GM12878 (cell line): ENCODE measurements at regions not wholly inside any gene's neighbourhood (a gene's known extent, or its start where the extent isn't known, plus 50 kb on each side); places are given as distances from the start of the nearest gene placed in this dataset.

ENCODE experiments used
- ATAC-seq: fragments of 200-7000 bp; cut with Tn5 transposase; 3 replicates; pipeline ENCODE4 v1.9.1; 2020; ENCODE audit warnings: mild to moderate bottlenecking, moderate library complexity
- BruUV-seq: library from RNA; stranded (reverse); fragments of 400-500 nt; replicated peaks from 2 replicates; lab custom pipeline; 2021; lab: Mats Ljungman, UMichigan
- CTCF ChIA-PET: fragments of 300-600 bp; sonication (Branson Sonifier 250); formaldehyde crosslinking; extraction: SDS; loops from one replicate; lab custom pipeline; 2021; ENCODE audit warnings: inconsistent platforms; lab: Yijun Ruan, JAX
- POLR2A ChIA-PET: fragments of 350-600 bp; formaldehyde crosslinking; extraction: SDS; loops from one replicate; lab custom pipeline; 2021; ENCODE audit warnings: inconsistent platforms; lab: Charles Lee
- RAD21 ChIA-PET: fragments of 300-600 bp; sonication (Branson Sonifier 250); formaldehyde crosslinking; loops from one replicate; lab custom pipeline; 2023; ENCODE audit warnings: antibody characterized with exemption; ENCODE audit not compliant: unreplicated experiment; lab: Charles Lee
- SMC1A ChIA-PET: fragments of 300-600 bp; sonication (Branson Sonifier 250); formaldehyde crosslinking; loops from one replicate; lab custom pipeline; 2023; ENCODE audit not compliant: unreplicated experiment, uncharacterized antibody; lab: Charles Lee
- DNase-seq: peaks from one replicate; pipeline ENCODE4 v3.0.0-alpha.2; 2011; ENCODE audit warnings: low read depth, low spot score
- FAIRE-seq: peaks from 3 replicates; lab custom pipeline; 2011; peaks lifted over from hg19 to GRCh38; lab: Jason Lieb, UNC
- H2AFZ ChIP-seq: 2 replicates; pipeline ENCODE4 v1.6.0; 2011; ENCODE audit warnings: low read depth, low read length, control low read depth; ENCODE audit not compliant: control insufficient read depth
- H3K27ac ChIP-seq: 2 replicates; pipeline ENCODE4 v1.5.1; 2011; ENCODE audit warnings: control low read depth; ENCODE audit not compliant: control insufficient read depth, insufficient read depth
- H3K27me3 ChIP-seq, 2 experiments: replicated peaks in 1 of 2; 2 replicates each; pipeline versions ENCODE4 v1.6.0 to v1.6.1; 2011; ENCODE audit warnings: low read length in 1 of 2; ENCODE audit not compliant: control insufficient read depth in 2 of 2, insufficient read depth in 2 of 2
- H3K36me3 ChIP-seq, 2 experiments: 2 replicates each; pipeline ENCODE4 v1.5.1; 2011; ENCODE audit warnings: low read length in 1 of 2; ENCODE audit not compliant: control insufficient read depth in 2 of 2, insufficient read depth in 2 of 2
- H3K4me1 ChIP-seq: 2 replicates; pipeline ENCODE4 v1.6.1; 2011; ENCODE audit warnings: mild to moderate bottlenecking, low read length, moderate library complexity, mixed read lengths; ENCODE audit not compliant: control insufficient read depth, insufficient read depth
- H3K4me2 ChIP-seq: 2 replicates; pipeline ENCODE4 v1.6.0; 2011; ENCODE audit warnings: control low read depth; ENCODE audit not compliant: control insufficient read depth, insufficient read depth
- H3K4me3 ChIP-seq: fragments of 200-600 bp; sonication (generic); 2 replicates; pipeline ENCODE4 v1.5.1; 2016
- H3K79me2 ChIP-seq: 2 replicates; pipeline ENCODE4 v1.6.0; 2011; ENCODE audit warnings: low read length; ENCODE audit not compliant: control insufficient read depth, insufficient read depth
- H3K9ac ChIP-seq: 2 replicates; pipeline ENCODE4 v1.8.0; 2011; ENCODE audit warnings: low read length, control low read depth, mixed read lengths; ENCODE audit not compliant: control insufficient read depth, insufficient read depth
- H3K9me3 ChIP-seq: replicated peaks from 3 replicates; pipeline ENCODE4 v1.5.1; 2011; ENCODE audit warnings: mild to moderate bottlenecking, low read length; ENCODE audit not compliant: control insufficient read depth, insufficient read depth
- H4K20me1 ChIP-seq: 2 replicates; pipeline ENCODE4 v1.6.0; 2011; ENCODE audit not compliant: control insufficient read depth, insufficient read depth
- BMI1 ChIP-seq: fragments of 450-650 bp; IDR thresholded peaks from 2 replicates; pipeline ENCODE4 v1.6.1; 2016; ENCODE audit warnings: mild to moderate bottlenecking, moderate library complexity, borderline replicate concordance
- CBX3 ChIP-seq: fragments of 200-600 bp; sonication (generic); IDR thresholded peaks from 2 replicates; pipeline ENCODE4 v1.6.1; 2016; ENCODE audit warnings: low read depth, borderline replicate concordance
- CHD4 ChIP-seq: fragments of 200-600 bp; sonication (generic); IDR thresholded peaks from 2 replicates; pipeline ENCODE4 v1.6.1; 2016; ENCODE audit warnings: mild to moderate bottlenecking
- HDAC6 ChIP-seq: fragments of 200-600 bp; sonication (generic); IDR thresholded peaks from one replicate; pipeline ENCODE4 v1.8.0; 2017; ENCODE audit warnings: antibody characterized with exemption; ENCODE audit not compliant: unreplicated experiment
- NR2F1 ChIP-seq: fragments of 450-650 bp; conservative IDR thresholded peaks from 2 replicates; pipeline ENCODE4 v1.6.1; 2017; ENCODE audit warnings: mild to moderate bottlenecking
- STAT3 ChIP-seq: IDR thresholded peaks from 2 replicates; pipeline ENCODE4 v1.6.1; 2011; ENCODE audit warnings: low read depth, low read length, improper control_type of control experiment
- TCF12 ChIP-seq: IDR thresholded peaks from 2 replicates; pipeline ENCODE4 v1.6.1; 2011; ENCODE audit warnings: low read depth, mild to moderate bottlenecking, low read length
- ZBED1 ChIP-seq: IDR thresholded peaks from 2 replicates; pipeline ENCODE4 v1.6.1; 2016; ENCODE audit warnings: borderline replicate concordance
- ZNF274 ChIP-seq: IDR thresholded peaks from one replicate; pipeline ENCODE4 v1.8.0; 2011; ENCODE audit not compliant: insufficient read length, insufficient read depth
- WGBS: methylation state at CpG from one replicate; pipeline ENCODE4 v1.1.6; 2016; ENCODE audit warnings: low lambda C conversion rate; ENCODE audit not compliant: insufficient replicate concordance, insufficient coverage; ENCODE audit errors: missing lambda C conversion rate; 5-methylcytosine and 5-hydroxymethylcytosine counted together
- in situ Hi-C: fragments of 300-500 bp; cut with MboI; formaldehyde crosslinking; loops from 9 replicates; pipeline ENCODE4 v1.14.3; 2018; ENCODE audit warnings: mixed read lengths
- intact Hi-C: fragments of 100-400 bp; cut with micrococcal nuclease; formaldehyde crosslinking; loops from one replicate; pipeline ENCODE4 v1.14.2; 2022; ENCODE audit not compliant: unreplicated experiment
- TF ChIP-seq, protein P1 (sequence below): IDR thresholded peaks from 2 replicates; pipeline ENCODE4 v1.6.1; 2012; ENCODE audit warnings: low read depth, low read length, improper control_type of control experiment
- TF ChIP-seq, protein P2 (sequence below): IDR thresholded peaks from 2 replicates; pipeline ENCODE4 v1.6.1; 2011; ENCODE audit warnings: mild to moderate bottlenecking, low read depth, low read length, moderate library complexity; ENCODE audit not compliant: insufficient replicate concordance
- TF ChIP-seq, protein P3 (sequence below): fragments of 450-650 bp; IDR thresholded peaks from 2 replicates; pipeline ENCODE4 v1.6.1; 2016; ENCODE audit warnings: mild to moderate bottlenecking, moderate library complexity, borderline replicate concordance

DNA sequence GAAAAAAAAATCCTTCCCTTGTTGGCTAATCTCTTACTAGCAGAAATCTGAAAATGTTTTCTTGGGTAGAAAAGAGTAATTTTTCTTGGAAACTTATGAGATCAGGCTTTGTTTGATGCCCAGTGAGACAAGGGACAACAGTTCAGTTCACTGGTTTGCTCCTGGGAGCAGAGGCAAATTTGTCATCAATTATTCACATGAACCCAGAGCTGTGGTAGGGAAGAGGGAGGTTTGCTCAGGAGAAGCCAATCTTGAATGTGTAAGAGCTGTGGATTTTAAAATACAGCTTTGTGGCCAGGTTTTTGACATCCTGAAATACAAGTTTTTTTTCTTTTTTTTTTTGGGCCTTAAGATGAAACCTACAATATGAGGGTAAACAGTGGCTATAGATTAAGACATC lies 426.6 kb downstream of the ATP23 start:
- Histone ChIP-seq H4K20me1 (no peaks in the 10 kb centered on the region), H3K79me2 (no peaks in the 10 kb centered on the region), H3K9me3 (no peaks in the 10 kb centered on the region; the same call in 2 of the 3 replicates), H3K4me1 (no peaks in the 10 kb centered on the region), H3K4me2 (no peak overlapping the region), H3K27ac (no peak overlapping the region), H3K27me3 (no peaks in the 10 kb centered on the region), H3K9ac (no peak overlapping the region), H2AFZ (no peak overlapping the region), H3K36me3 (no peaks in the 10 kb centered on the region), H3K4me3 (no peak overlapping the region)
- CTCF ChIA-PET = interaction anchor here (0.6 to 1.6 kb wide), 3 partner anchors 12 to 355 kb away, joined by 3 to 4 read pairs (median 3); no protein-coding TSS in a partner anchor
- no peak for TF ChIP-seq BMI1
- no peak for TF ChIP-seq CHD4
- TF ChIP-seq TCF12 = no peak
- TF ChIP-seq CBX3 = no peak
- no peak for TF ChIP-seq NR2F1
- TF ChIP-seq, protein P1, sequence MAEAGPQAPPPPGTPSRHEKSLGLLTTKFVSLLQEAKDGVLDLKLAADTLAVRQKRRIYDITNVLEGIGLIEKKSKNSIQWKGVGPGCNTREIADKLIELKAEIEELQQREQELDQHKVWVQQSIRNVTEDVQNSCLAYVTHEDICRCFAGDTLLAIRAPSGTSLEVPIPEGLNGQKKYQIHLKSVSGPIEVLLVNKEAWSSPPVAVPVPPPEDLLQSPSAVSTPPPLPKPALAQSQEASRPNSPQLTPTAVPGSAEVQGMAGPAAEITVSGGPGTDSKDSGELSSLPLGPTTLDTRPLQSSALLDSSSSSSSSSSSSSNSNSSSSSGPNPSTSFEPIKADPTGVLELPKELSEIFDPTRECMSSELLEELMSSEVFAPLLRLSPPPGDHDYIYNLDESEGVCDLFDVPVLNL = no peak
- SMC1A ChIA-PET = interaction anchor here (1.2 kb wide), 1 partner anchor 19 kb away, joined by 3 read pairs; no protein-coding TSS in a partner anchor
- ATAC-seq (no peak), FAIRE-seq (no peak), DNase-seq (no peak)
- BruUV-seq = no TSS peak
- intact Hi-C loops (no loop called here), in situ Hi-C loops (no loop called here)
- POLR2A ChIA-PET = no interaction called here
- RAD21 ChIA-PET = no interaction called here

DNA sequence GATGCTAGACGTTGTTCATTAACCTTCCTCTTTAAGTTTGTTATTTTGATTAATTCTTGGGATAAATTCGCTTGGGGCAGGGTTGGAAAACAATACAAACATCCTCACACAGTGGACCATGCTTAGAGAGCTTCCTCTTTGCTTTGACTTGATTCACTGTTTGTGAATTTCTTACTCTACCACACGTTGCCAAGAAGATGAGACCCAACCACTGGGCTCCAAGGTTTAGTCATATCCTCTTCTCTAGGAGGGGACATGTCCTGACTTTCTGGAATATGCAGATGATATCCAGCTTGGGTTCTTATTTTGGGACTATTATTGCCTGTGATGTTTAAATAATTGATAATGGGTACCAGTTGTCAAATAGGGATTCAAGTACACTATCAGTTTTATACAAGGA lies 428.2 kb downstream of the ATP23 start:
- Histone ChIP-seq H3K9ac (no peak overlapping the region), H4K20me1 (no peaks in the 10 kb centered on the region), H3K4me1 (no peaks in the 10 kb centered on the region), H2AFZ (no peak overlapping the region), H3K36me3 (no peaks in the 10 kb centered on the region), H3K27ac (no peak overlapping the region), H3K79me2 (no peaks in the 10 kb centered on the region), H3K9me3 (no peaks in the 10 kb centered on the region; the same call in 2 of the 3 replicates), H3K4me3 (no peak overlapping the region), H3K27me3 (no peaks in the 10 kb centered on the region), H3K4me2 (no peak overlapping the region)
- intact Hi-C loops (no loop called here), in situ Hi-C loops (no loop called here)
- SMC1A ChIA-PET = interaction anchor here (1.2 to 1.5 kb wide), 4 partner anchors 10 to 74 kb away, joined by 4 read pairs; no protein-coding TSS in a partner anchor
- DNase-seq (no peak), FAIRE-seq (no peak), ATAC-seq (no peak)
- 9% methylated on average over 3 of the region's 3 CpGs for WGBS
- POLR2A ChIA-PET = interaction anchor here (0.6 kb wide), 1 partner anchor 30 kb away, joined by 5 read pairs; no protein-coding TSS in a partner anchor
- RAD21 ChIA-PET = no interaction called here
- no TSS peak for BruUV-seq
- CTCF ChIA-PET = interaction anchor here (0.9 to 2.0 kb wide), 4 partner anchors 10 to 74 kb away, joined by 3 to 7 read pairs (median 4); no protein-coding TSS in a partner anchor
- TF ChIP-seq, protein P2, sequence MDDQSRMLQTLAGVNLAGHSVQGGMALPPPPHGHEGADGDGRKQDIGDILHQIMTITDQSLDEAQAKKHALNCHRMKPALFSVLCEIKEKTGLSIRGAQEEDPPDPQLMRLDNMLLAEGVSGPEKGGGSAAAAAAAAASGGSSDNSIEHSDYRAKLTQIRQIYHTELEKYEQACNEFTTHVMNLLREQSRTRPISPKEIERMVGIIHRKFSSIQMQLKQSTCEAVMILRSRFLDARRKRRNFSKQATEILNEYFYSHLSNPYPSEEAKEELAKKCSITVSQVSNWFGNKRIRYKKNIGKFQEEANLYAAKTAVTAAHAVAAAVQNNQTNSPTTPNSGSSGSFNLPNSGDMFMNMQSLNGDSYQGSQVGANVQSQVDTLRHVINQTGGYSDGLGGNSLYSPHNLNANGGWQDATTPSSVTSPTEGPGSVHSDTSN = no peak
- TF ChIP-seq, protein P3, sequence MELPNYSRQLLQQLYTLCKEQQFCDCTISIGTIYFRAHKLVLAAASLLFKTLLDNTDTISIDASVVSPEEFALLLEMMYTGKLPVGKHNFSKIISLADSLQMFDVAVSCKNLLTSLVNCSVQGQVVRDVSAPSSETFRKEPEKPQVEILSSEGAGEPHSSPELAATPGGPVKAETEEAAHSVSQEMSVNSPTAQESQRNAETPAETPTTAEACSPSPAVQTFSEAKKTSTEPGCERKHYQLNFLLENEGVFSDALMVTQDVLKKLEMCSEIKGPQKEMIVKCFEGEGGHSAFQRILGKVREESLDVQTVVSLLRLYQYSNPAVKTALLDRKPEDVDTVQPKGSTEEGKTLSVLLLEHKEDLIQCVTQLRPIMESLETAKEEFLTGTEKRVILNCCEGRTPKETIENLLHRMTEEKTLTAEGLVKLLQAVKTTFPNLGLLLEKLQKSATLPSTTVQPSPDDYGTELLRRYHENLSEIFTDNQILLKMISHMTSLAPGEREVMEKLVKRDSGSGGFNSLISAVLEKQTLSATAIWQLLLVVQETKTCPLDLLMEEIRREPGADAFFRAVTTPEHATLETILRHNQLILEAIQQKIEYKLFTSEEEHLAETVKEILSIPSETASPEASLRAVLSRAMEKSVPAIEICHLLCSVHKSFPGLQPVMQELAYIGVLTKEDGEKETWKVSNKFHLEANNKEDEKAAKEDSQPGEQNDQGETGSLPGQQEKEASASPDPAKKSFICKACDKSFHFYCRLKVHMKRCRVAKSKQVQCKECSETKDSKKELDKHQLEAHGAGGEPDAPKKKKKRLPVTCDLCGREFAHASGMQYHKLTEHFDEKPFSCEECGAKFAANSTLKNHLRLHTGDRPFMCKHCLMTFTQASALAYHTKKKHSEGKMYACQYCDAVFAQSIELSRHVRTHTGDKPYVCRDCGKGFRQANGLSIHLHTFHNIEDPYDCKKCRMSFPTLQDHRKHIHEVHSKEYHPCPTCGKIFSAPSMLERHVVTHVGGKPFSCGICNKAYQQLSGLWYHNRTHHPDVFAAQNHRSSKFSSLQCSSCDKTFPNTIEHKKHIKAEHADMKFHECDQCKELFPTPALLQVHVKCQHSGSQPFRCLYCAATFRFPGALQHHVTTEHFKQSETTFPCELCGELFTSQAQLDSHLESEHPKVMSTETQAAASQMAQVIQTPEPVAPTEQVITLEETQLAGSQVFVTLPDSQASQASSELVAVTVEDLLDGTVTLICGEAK = no peak
- TF ChIP-seq ZBED1 = no peak
- TF ChIP-seq ZNF274 = no peak
- no peak for TF ChIP-seq STAT3
- TF ChIP-seq HDAC6 = no peak
